ENCODE measurements at regions not wholly inside any gene's neighbourhood (a gene's known extent, or its start where the extent isn't known, plus 50 kb on each side); places are given as distances from the start of the nearest gene placed in this dataset.
A peak's percentile ranks its signal among the peaks of the same experiment; 100 is the strongest.

DNA sequence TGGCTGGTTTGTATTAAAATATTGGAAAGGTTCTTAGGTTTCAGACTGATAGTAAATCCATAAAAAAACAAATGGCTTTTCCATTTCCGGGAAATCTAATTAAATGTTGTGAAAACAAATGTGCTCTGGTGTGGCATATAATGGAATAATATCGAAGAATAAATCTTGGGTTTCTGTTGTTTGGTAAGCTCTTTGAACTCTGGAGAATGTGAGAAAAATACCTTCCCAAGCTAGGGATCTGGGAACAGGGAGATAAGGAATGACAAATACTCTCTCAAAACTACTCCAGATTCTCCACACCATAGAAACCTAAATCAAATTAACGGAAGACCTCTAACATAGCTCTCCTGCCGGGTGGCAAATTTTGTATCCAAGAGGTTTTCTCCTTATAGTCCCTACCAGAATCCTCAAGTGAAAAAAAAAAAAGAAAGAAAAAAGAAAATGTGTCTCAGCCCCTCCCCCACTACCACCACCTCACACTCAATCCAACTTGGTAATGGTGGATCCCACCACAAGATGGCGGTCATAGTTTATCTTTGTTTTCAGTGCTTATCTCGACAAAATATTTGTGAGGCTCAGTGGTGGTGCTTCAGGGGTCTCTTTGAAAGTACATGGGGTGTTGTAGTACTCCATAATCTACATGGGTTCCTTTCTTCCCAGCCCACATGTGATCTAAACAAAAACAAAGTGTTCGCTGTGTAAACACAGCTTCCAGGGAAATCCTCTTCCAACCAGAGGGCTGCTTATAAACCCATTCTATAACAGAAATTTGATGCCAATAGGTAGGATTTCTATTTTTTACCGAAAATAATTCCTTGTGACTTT lies 54.5 kb upstream of the FST start:
- CTCF ChIA-PET = interaction anchor here (0.6 kb wide), 1 partner anchor 21 kb away, joined by 3 read pairs; no protein-coding TSS in a partner anchor
- H3K79me2 ChIP-seq (ENCODE audit: control insufficient read depth, insufficient read depth, low read length) = no peaks in the 10 kb centered on the region

DNA sequence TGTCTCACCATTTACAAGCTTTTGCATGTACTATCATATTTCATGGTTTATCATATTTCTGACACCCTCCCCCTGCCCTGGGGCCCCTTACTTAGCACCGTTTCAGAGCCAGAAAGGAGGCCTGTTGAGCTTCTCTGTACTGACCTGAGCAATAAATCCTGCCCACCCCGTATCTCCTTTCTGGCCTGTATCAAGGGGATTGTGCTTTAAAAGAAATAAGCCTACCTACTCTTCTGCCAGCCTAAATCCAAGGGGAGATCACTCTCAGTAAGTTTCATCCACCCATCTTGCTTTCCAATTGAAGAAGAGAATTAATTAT lies 54.0 kb upstream of the FST start:
- DNase-seq (no peak), ATAC-seq (ENCODE audit: low read depth) (no peak)
- Histone ChIP-seq H3K27ac (ENCODE audit: low read length in 2 of 2) (no peak overlapping the region), H2AFZ (ENCODE audit: insufficient read depth, low read depth, low read length, poor library complexity, severe bottlenecking) (no peak overlapping the region), H3K9ac (ENCODE audit: low read length) (no peak overlapping the region), H3K36me3 (replicated peaks in 1 of 2; ENCODE audit: control extremely low read depth in 1 of 2, control insufficient read depth in 1 of 2, extremely low read depth in 1 of 2, insufficient read depth in 2 of 2, low read length in 1 of 2) (no peaks in the 10 kb centered on the region), H3K4me3 (ENCODE audit: control extremely low read depth in 1 of 5, extremely low read depth in 1 of 5, insufficient read depth in 1 of 5, low read depth in 2 of 5, low read length in 4 of 5) (no peak overlapping the region), H3K4me2 (replicated peaks; ENCODE audit: low read depth, low read length, poor library complexity, severe bottlenecking) (no peak overlapping the region), H3K79me2 (ENCODE audit: control insufficient read depth, insufficient read depth, low read length) (no peaks in the 10 kb centered on the region), H4K20me1 (ENCODE audit: control insufficient read depth, insufficient read depth, low read length, poor library complexity, severe bottlenecking) (no peaks in the 10 kb centered on the region), H3K27me3 (replicated peaks in 1 of 4; ENCODE audit: control extremely low read depth in 1 of 4, control insufficient read depth in 3 of 4, insufficient read depth in 4 of 4, low read length in 3 of 4) (no peaks in the 10 kb centered on the region), H3K4me1 (ENCODE audit: control insufficient read depth in 2 of 2, insufficient read depth in 2 of 2, low read length in 2 of 2) (no peaks in the 10 kb centered on the region), H3K9me3 (ENCODE audit: control extremely low read depth in 1 of 3, control insufficient read depth in 2 of 3, insufficient read depth in 1 of 3, low read length in 2 of 3) (no peaks in the 10 kb centered on the region)
- intact Hi-C loops (cut with micrococcal nuclease) = loop anchor here (5.0 kb wide), 1 partner anchor 801 kb away; no protein-coding TSS in a partner anchor
- POLR2A ChIA-PET = no interaction called here
- WGBS (ENCODE audit: insufficient coverage) = no CpG with 5 or more reads among the region's 2 CpGs
- CTCF ChIA-PET = interaction anchor here (0.6 kb wide), 1 partner anchor 22 kb away, joined by 3 read pairs; no protein-coding TSS in a partner anchor
- Mint-ChIP-seq H3K4me1 (no peaks in the 10 kb centered on the region), H3K9me3 (ENCODE audit: insufficient read depth) (no peaks in the 10 kb centered on the region), H3K4me3 (no peak overlapping the region), H3K27ac (no peak overlapping the region), H3K27me3 (peaks cover 8% of the 10 kb centered on the region)
- TF ChIP-seq, protein P1, sequence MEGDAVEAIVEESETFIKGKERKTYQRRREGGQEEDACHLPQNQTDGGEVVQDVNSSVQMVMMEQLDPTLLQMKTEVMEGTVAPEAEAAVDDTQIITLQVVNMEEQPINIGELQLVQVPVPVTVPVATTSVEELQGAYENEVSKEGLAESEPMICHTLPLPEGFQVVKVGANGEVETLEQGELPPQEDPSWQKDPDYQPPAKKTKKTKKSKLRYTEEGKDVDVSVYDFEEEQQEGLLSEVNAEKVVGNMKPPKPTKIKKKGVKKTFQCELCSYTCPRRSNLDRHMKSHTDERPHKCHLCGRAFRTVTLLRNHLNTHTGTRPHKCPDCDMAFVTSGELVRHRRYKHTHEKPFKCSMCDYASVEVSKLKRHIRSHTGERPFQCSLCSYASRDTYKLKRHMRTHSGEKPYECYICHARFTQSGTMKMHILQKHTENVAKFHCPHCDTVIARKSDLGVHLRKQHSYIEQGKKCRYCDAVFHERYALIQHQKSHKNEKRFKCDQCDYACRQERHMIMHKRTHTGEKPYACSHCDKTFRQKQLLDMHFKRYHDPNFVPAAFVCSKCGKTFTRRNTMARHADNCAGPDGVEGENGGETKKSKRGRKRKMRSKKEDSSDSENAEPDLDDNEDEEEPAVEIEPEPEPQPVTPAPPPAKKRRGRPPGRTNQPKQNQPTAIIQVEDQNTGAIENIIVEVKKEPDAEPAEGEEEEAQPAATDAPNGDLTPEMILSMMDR (IDR thresholded peaks at IDR 0.05) = no peak
- TF ChIP-seq EZH2 (IDR thresholded peaks at IDR 0.05; ENCODE audit: borderline replicate concordance, insufficient read depth, low read depth, low read length, poor library complexity, severe bottlenecking) = no peak

More for the DNA sequence above, 54.5 kb upstream of the FST start:
- Mint-ChIP-seq H3K9me3 (ENCODE audit: insufficient read depth) (no peaks in the 10 kb centered on the region), H3K4me3 (no peak overlapping the region), H3K27ac (no peak overlapping the region), H3K4me1 (no peaks in the 10 kb centered on the region), H3K27me3 (peaks cover 8% of the 10 kb centered on the region)
- Histone ChIP-seq H3K27ac (ENCODE audit: low read length in 2 of 2) (no peak overlapping the region), H3K4me2 (replicated peaks; ENCODE audit: low read depth, low read length, poor library complexity, severe bottlenecking) (no peak overlapping the region), H4K20me1 (ENCODE audit: control insufficient read depth, insufficient read depth, low read length, poor library complexity, severe bottlenecking) (no peaks in the 10 kb centered on the region), H3K9ac (ENCODE audit: low read length) (no peak overlapping the region), H3K9me3 (ENCODE audit: control extremely low read depth in 1 of 3, control insufficient read depth in 2 of 3, insufficient read depth in 1 of 3, low read length in 2 of 3) (no peaks in the 10 kb centered on the region), H2AFZ (ENCODE audit: insufficient read depth, low read depth, low read length, poor library complexity, severe bottlenecking) (no peak overlapping the region), H3K27me3 (replicated peaks in 1 of 4; ENCODE audit: control extremely low read depth in 1 of 4, control insufficient read depth in 3 of 4, insufficient read depth in 4 of 4, low read length in 3 of 4) (no peaks in the 10 kb centered on the region), H3K4me3 (ENCODE audit: control extremely low read depth in 1 of 5, extremely low read depth in 1 of 5, insufficient read depth in 1 of 5, low read depth in 2 of 5, low read length in 4 of 5) (no peak overlapping the region), H3K4me1 (ENCODE audit: control insufficient read depth in 2 of 2, insufficient read depth in 2 of 2, low read length in 2 of 2) (no peaks in the 10 kb centered on the region), H3K36me3 (replicated peaks in 1 of 2; ENCODE audit: control extremely low read depth in 1 of 2, control insufficient read depth in 1 of 2, extremely low read depth in 1 of 2, insufficient read depth in 2 of 2, low read length in 1 of 2) (no peaks in the 10 kb centered on the region)
- TF ChIP-seq EZH2 (IDR thresholded peaks at IDR 0.05; ENCODE audit: borderline replicate concordance, insufficient read depth, low read depth, low read length, poor library complexity, severe bottlenecking) = no peak
- DNase-seq = peak; percentile 13
- POLR2A ChIA-PET = no interaction called here
- WGBS (ENCODE audit: insufficient coverage) = 100% methylated on average over 1 of the region's 8 CpGs
- no peak for ATAC-seq (ENCODE audit: low read depth)
- intact Hi-C loops (cut with micrococcal nuclease) = loop anchor here (5.0 kb wide), 1 partner anchor 801 kb away; no protein-coding TSS in a partner anchor

All from B cell (primary cell).